ENCODE measurements at regions not wholly inside any gene's neighbourhood (a gene's known extent, or its start where the extent isn't known, plus 50 kb on each side); places are given as distances from the start of the nearest gene placed in this dataset.
"Not testable (repeated sequence)": the region's sequence is repeated elsewhere in the genome, so short reads cannot be mapped to it uniquely, and the experiment has no call there.

DNA sequence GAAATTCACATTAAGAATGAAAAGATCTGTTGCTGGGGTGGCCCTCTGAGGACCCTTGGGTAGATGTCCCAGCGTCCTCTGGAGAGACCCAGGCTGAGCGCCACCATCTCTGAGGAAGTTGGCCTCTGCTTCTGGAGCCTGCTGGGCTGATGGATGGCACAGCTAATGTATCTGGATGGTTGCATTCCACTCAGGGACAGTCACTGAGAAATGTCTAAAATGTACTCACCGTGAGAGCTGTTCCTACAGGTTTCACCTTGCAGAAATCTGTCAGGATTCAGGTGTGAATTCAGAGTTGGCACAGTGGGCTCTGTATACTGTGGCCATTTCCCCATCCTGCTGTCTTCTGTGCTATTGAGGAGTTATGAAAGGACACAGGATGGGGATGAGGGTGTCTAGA is 247.2 kb downstream of the AACS start:
- no peak for DNase-seq

DNA sequence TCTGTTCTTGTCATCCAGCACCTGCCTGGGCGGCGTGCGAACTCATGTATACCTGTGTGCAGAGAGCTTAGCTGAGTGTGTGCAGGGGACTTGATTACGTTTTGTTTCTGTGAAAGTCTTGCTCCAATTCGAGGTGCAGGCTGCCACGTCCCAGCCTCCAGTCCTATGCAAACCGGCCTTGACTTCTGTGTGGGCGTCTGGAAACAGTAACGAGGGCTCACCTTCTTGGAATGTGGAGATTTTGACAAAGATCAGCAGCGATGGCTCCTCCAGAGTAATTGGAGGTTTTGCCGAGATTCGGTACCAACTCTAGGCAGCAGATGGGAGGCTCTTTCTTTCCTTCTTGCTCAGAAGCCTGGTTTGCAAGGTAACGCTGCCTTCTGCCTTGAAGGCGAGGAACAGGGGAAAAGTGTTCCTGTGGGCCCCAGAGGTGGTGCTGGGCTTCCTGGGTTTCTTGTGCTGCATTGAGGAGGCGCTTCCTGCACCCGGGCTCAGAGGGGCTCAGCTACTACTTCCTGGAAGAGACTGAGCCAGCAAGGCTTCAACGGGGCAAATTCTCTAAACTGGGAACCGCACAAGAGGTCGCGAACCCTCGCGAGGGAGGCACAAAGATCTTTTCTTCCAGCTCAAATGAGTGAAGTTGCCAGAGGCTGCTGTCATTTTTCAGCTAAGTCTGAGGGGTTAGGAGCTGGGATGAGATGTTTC is 249.0 kb downstream of the AACS start:
- DNase-seq = no peak

DNA sequence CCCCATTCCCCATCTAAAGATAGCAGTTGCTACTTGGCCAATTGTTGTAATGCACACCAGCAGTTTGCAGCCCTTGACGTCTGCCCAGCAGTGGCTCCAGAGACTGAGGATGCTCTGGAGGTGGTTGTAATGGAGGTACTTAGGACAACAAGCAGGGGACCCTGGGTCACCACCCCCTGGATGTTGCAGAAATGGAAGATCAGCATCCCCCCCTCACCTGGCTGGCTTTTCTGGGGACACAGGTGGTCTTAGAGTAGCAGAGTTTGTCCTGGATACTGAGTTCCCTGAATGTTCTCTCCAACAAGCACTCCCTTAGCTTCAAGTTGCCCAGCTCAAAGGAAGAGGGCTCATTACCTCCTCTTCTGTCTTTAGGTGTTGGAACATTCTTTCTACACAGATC is 250.5 kb downstream of the AACS start:
- DNase-seq = no peak

DNA sequence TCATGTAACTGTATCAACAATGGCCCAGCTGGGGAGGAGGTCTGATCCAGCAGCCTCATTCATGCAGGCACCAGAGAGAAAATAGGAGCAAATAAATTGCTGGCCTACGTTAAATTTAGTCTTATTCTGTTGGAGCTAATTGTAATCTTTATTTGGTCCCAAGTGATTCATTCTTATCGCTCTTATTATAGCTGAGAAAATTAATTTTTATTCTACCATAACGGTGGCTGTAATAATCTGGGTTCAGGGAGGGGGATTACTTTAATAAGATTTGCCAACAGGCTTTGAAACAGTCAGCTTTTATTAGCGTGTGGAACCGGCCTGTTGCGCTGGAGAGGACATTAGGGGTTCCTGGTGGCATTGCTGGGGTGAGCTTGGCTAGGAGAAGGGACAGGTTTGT is 254.9 kb downstream of the AACS start:
- DNase-seq = no peak

DNA sequence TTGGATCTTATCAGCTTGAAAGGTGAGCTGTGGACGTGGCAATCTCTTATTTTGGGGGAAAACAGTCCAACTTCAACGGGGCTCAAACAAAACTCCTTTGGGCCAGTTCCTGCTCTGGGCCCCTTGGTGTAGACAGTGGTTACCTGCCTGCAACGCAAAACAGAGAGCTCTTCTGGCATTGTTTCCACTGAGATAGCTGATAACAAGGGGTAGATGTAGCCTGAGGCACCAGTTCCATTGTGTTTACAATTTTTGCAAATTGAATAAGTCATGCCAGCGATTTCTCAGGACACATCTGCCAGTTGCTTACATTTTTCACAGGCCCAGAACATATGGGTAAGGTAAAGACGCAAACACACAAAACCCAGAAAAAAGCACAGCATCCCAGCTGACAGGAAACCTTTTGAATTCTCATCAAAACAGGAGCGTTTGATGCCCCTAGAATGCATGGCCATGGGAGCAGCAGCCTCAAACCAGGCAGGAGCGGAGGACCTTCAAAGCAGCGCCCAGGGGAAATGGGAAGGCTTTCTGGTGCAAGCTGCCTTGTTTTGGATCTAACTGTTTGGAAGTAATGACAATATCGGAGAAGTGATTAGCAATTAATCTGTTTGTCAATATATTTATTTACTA is 259.7 kb downstream of the AACS start:
- no peak for DNase-seq

DNA sequence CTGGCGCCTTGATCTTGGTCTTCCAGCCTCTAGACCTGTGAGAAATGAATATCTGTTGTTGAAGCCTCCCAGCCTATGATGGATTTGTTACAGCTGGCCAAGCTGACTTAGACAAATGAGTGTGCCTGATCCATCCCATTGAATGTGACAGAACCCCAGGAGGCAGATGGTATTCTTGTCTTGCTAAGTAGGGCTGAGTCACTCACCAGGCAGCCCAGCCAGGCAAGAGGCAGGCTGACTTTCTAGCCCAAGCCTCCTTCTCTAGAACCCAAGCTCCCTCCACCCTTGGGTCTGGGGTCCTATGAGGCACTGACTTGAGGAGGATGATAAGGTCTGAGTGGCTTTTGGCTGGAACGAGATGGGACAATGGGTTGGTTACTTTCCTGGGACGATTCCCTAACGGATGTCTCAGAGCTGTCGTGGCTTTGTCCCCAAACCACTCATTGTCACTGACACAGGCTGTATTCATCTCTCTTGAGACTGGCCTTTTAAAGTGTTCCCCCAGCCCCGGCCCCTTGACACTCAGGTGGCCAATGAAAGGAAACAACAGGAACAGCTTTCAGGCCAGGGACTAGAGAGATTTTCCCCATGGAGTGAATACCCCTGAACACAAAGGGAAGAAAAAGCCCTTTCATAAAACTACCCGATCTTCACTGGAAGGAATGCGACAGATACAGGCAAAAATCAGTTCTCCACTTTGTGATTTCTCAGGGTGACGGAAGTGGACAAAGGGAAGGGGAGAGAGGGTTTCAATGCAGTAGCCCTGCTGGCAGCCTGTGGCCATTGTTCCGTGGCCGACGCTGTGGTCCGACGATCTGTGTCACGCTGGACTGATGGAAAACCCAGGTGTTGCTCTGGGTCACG is 264.2 kb downstream of the AACS start:
- DNase-seq = no peak

DNA sequence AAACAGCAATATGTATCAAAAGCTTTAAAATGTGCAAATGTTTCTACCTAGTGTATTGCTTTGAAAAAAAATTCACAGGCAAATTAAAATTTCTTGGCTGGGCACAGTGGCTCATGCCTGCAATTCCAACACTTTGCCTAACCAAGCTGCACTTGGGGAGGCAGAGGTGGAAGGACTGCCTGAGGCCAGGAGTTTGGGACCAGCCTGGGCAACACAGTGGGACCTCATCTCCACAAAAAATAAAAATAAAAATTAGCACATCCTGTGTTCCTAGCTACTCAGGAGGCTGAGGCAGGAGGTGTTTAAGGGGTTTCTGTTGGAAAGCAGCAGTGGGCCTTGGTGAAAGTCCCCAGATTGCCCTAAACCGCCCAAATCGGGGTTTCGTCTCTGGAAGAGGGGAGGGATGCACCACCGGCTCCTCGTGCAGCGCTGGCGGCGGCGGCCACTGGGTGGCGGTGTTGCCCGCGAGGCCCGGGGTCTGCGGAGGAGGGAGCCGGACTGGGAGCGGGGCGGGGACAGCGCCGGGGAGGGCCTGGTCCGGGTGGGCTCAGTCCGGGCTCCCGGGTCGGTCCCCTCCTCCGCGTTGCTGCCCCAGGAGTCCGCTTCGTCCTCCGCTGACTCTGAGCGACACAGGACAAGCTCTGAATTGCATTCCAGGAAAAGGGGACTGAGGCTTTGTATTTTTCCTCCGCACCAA is 265.6 kb downstream of the AACS start:
- no peak for DNase-seq

DNA sequence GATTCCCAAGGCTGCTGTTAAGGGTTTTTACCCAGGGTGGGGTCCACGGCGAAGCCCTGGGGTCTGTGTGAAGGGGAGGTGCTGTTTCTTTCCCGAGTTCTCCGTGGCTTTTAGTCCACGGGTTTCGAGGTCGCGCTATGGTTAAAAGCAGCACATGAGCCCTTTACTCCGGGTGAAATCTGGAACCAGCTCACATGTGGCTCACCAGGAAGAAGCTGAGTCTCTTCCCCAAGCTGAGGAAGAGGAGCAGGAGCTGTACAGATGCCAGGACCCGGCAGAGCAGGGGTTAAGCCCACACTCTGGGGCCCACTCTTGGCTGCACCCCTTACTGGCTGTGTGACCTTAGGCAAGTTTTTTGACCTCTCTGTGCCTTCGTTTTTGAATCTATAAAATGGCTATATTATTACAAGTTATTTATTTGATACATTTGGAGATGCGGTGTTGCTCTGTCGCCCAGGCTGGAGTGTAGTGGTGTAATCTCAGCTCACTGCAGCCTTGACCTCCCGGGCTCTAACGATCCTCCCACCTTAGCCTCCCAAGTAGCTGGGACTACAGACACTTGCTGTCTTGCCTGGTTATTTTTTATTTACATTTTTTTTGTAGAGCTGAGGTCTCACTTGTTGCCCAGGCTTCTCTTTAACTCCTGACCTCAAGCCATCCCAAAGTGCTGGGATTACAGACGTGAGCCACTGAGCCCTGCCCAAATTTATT is 266.3 kb downstream of the AACS start:
- no peak for DNase-seq

DNA sequence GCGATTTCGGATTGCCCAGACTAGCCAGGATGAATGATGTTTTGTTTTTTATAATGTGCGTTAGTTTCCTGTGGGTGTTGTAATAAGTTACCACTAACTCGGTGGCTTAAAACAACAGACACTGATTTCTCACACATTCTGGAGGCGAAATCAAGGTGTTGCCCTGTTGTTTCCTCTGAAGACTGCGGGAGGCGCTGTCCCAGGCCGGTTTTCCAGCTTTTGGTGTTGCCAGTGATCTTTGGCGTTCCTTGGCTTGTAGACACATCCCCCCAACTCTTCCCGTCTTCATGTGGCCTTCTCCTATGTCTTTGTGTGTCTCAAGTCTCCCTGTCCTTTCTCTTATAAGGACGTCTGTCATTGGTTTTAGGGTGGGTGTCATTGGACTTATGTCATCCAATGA is 267.7 kb downstream of the AACS start:
- no peak for DNase-seq

DNA sequence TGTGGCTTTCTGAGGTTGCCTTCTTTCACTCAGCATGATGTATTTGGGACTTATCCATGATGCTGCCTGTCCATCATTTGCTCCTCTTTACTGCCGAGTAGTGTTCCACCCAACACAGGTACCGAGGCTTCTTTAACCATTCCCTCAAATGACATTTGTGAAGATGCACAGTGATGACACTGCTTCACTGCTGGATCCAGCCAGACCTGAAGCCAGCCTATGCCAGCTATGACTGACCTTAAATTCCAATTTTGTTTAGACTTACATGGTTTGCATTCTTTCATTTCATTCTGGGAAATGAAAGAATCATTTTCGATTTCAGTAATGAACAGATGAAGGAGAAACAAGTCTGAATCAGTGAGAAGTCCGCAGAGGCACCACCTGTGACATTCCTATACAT is 271.0 kb downstream of the AACS start:
- no peak for DNase-seq

DNA sequence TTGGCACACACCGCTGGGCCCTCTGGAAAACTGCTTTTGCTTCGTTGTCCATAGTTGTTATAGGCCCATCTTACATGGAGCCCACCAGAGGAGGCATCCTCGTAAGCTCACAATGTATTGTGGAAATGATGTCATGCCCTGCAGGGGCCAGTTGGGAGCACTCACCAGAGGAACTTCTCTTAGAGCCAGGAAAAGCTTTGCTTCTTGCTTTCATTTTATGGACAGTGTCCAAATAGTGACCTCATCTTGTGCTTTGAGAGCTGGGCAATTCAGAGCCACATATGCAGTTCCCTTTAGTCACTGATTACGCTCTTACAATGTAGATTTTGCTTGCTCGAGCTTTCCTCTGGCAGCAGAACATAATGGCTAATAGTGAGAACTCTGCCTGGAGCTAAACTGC is 275.6 kb downstream of the AACS start:
- DNase-seq = no peak

DNA sequence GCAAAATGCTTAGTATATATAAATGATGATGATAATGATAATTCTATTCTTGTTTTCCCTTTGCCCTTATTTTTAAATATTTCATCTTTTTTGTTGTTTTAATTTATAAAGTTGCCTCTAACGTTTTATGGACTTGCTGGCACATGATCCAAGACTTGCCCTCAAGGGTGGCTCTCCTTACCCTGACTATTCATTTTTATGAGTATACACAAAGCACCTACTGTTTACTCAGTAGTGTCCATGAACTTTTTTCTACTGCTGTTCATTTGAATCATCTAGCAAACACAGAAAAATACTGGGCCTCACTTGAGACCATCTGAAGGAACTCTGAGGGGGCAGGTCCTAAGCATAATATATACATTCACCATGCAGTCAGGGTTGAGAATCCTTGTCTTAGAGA is 276.2 kb downstream of the AACS start:
- DNase-seq = no peak

DNA sequence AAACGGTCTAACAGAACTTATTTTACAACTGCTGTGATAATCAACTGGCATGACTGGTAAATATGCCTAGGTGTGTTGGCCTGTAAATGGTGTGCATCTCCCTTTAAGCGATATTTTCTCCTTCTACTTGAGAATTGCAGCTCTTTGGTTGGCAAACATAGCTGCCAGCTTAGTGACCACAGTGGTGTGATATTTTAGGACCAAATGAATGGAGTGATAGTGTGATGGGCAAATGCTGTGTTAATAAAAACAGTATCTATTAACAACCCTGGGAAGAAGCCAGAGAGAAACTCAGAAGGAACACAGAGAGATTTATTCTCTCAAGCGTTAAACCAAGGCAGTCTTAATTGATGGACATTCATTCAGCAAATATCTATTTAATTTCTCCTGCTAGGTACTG is 278.4 kb downstream of the AACS start:
- no peak for DNase-seq

DNA sequence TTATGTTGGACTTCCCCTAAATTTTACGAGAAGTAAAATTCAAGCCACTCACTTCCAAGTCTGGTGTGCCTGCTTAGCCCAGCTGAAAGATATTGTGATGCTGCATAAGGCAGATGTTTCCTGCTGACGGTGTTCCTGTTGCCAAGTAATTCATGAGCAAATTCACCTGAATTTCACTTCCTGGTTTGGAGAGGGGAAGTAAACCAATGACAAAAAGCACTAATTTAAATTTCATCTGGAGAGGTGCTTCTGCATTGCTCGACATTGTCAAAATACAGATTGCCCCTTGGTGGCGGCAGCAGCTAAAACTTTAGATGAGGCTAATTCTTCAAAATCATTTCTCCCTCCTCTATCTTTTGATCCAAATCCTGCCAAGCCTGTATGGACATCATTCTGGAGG is 281.1 kb downstream of the AACS start:
- no peak for DNase-seq

DNA sequence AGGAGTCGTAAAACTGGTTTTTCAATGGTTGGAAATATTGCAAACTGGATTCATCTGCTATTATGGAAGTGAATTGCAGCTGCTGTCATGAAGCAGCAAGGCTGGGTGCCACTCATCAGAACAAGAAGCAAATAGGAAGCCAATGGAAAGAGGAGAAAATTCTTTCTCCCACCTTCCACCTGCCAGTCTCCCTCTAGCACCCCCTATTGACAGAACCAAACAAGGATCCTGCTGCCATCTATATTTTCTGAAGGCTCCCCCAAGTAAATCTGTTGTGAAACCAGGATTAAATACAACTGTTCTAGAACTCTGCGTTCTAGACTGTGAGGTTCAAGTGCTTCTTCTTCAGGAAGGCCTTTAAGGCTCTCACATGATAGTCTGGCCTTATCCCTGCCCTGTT is 286.6 kb downstream of the AACS start:
- no peak for DNase-seq

DNA sequence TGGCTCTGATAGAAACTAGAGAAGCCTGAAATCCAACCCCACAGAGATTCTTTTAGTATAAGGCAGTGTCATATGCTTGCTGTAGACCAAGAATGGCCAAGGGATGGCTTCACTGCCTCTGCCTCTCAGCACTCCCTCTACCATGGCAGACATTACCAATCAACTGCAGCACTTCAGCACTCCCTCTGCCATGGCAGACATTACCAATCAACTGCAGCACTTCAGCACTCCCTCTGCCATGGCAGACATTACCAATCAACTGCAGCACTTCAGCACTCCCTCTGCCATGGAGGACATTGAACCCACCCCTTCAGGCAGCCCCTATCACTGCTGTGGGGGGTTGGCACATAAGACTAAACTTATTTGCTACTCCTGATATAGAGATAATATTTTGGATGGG is 287.8 kb downstream of the AACS start:
- not testable (repeated sequence) for DNase-seq

DNA sequence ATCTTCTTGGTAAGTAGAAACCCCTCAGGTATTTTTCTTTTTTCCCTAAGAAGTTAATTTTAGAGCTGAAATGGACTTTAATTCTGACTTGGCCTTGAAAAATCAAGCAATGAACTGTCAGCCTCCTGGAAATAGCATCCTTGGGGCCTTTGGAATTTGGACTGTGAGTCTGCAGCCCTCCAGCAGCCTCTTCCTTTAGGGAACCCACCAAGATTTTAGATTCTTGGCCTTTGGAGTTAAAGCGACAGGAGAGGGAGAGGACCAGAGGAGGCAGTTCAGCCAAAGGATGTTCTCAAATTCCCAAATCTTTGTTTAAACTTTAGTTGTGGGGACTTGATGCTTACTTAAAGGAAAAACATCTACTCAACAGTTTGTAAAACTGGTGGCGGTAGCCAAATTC is 288.6 kb downstream of the AACS start:
- no peak for DNase-seq

DNA sequence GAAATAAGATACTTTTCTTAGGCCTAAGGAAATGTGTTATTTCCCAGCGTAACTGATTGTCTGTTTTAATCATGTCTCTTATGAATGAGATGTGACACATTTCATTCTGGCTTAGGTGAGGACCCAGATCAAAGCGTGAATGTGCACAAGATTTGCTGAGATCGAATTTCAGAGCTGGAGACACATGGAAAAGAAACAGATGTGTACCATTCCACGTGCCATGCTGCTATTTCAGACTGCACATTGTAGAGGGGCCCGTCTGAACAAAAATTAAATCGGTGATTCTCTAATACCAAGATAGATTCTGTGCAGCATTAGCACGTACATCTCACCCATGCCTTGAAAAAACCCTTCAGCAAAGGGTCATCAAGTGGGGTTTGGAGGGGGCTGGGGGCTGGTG is 290.4 kb downstream of the AACS start:
- no peak for DNase-seq

DNA sequence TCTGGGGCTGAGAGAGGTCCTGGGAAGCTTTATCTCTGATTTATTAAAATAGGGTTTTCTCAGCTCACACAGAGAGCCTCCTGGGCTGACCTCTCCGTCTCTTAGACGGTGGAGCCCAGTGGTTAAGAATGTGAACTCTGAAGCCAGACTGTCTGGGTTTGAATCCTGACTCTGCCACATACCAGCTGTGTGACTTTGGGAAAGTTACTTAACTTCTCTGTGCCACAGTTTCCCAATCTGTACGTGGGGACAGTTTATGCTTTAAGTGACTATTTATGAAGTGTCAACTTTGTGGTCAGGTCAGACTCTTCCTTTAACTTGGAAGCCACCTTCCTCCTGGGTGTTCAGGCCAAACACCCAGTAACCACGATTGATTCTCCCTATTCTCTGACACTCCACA is 290.9 kb downstream of the AACS start:
- DNase-seq = no peak

DNA sequence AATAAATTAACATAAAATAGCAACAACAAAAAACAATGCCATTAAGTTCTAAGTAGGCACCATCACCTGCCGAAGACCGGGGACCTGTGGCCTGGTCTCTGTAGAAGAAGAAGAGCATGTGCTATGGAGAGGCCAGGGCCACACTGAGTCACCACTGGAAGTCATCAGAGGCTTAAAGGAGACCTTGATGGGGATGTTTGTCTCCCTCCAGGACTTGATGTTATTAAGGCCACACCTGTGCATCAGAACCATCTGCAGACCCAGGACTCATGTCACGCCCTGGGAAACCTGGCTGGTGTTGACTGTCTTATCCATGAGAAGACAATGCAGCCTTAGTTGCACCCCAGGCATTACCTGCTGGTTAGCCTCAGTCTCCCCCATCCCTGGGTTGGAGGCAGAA is 292.3 kb downstream of the AACS start:
- no peak for DNase-seq

DNA sequence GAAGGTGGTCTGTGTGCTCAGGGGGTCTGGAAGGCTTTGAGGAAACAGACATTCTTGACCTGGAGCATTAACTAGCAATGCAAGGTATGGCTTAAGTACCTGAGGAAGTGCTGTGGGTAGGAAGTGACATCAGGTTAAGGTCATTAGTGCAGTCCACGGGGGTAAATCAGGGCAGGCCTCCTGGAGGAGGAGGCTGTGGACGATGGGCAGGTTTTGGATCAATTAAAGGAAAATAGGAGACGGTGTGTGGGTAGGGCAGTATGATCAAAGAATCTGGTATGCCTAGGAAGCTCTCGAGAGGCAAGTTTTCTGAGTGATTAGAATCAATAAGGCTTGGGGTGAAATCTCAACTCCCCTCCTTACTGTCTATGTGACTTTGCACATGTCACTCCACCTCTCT is 295.3 kb downstream of the AACS start:
- DNase-seq = no peak

DNA sequence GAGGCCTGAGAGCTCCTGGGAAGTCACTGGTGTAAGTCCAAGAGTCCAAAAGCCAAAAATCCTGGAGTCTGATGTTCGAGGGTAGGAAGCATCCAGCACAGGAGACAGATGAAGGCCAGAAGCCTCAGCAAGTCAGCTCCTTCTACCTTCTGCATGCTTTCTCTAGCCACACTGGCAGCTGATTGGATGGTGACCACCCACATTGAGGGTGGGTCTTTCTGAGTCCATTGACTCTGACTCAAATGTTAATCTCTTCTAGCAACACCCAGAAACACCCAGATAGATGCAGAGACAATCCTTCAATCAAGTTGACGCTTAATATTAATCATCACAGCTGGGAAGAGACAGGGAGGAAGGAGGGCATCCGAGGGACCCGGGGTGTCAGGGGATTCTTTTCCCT is 305.8 kb downstream of the AACS start:
- no peak for DNase-seq

DNA sequence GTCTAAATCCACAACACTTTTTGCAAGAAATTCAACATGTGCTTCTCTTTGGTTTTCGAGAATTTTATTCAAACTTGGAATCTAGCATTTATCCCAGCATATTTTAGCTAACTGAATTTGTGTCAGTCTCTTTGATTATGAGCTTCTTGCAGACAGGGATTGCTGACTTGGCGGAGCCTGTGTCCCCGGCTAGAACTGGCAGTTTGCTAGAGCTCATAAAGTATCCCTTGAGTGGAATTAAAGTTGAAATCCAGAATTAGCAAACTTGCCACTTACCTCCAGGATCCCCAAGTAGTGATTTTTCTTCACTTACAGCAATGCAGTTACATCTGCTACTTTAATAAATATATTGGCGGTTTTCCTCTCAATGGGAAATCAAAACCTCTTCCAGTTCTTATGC is 306.9 kb downstream of the AACS start:
- no peak for DNase-seq

All from NCI-H1417 treated with DMSO at 0.1 percent for 48 hours (cell line).